ENCODE measurements at regions not wholly inside any gene's neighbourhood (a gene's known extent, or its start where the extent isn't known, plus 50 kb on each side); places are given as distances from the start of the nearest gene placed in this dataset.

- no peak for DNase-seq
- Histone ChIP-seq H3K4me2 (ENCODE audit: low read length) (no peak overlapping the region), H3K14ac (ENCODE audit: low read length) (no peak overlapping the region), H2AFZ (ENCODE audit: insufficient read depth, low read length, poor library complexity) (no peak overlapping the region), H4K12ac (ENCODE audit: low read depth, low read length) (no peak overlapping the region), H3K4me3 (ENCODE audit: low read depth, low read length) (no peak overlapping the region), H2BK12ac (ENCODE audit: low read length) (no peak overlapping the region), H3K23ac (ENCODE audit: low read length) (no peak overlapping the region), H3K27ac (ENCODE audit: low read depth, low read length) (no peak overlapping the region), H3K36me3 (ENCODE audit: control insufficient read depth in 1 of 2, insufficient read depth in 2 of 2, low read length in 2 of 2) (no peaks in the 10 kb centered on the region), H3K18ac (ENCODE audit: low read length) (no peak overlapping the region), H3K79me2 (ENCODE audit: control insufficient read depth, insufficient read depth, low read length, poor library complexity) (no peaks in the 10 kb centered on the region), H2AK5ac (ENCODE audit: low read length) (no peak overlapping the region), H4K8ac (ENCODE audit: low read depth, low read length) (no peak overlapping the region), H3K79me1 (ENCODE audit: low read length) (no peaks in the 10 kb centered on the region), H3K27me3 (ENCODE audit: insufficient read depth, low read length) (no peaks in the 10 kb centered on the region), H3K4me1 (ENCODE audit: control insufficient read depth in 1 of 2, insufficient read depth in 2 of 2, low read length in 2 of 2) (no peaks in the 10 kb centered on the region), H4K91ac (ENCODE audit: low read depth, low read length) (no peak overlapping the region), H3K4ac (ENCODE audit: low read depth, low read length) (no peak overlapping the region), H3K9me3 (ENCODE audit: insufficient read depth, low read depth, low read length) (no peaks in the 10 kb centered on the region), H2BK5ac (ENCODE audit: low read depth, low read length, poor library complexity) (no peak overlapping the region), H2BK120ac (ENCODE audit: insufficient read depth, low read length, poor library complexity) (no peak overlapping the region), H3K9ac (ENCODE audit: low read length) (no peak overlapping the region)
- WGBS (ENCODE audit: extremely low coverage, insufficient coverage, insufficient read length) = no CpG with 5 or more reads among the region's 5 CpGs
These were observed 538.9 kb upstream of the API5 start for GRCh38 chr11:42772886-42773285.

GRCh38 chr11:42773729-42774128 lies 538.1 kb upstream of the API5 start:
- Histone ChIP-seq H3K79me1 (ENCODE audit: low read length) (no peaks in the 10 kb centered on the region), H2AK5ac (ENCODE audit: low read length) (no peak overlapping the region), H3K27ac (ENCODE audit: low read depth, low read length) (no peak overlapping the region), H2BK120ac (ENCODE audit: insufficient read depth, low read length, poor library complexity) (no peak overlapping the region), H3K4ac (ENCODE audit: low read depth, low read length) (no peak overlapping the region), H4K12ac (ENCODE audit: low read depth, low read length) (no peak overlapping the region), H3K18ac (ENCODE audit: low read length) (no peak overlapping the region), H3K27me3 (ENCODE audit: insufficient read depth, low read length) (no peaks in the 10 kb centered on the region), H3K9ac (ENCODE audit: low read length) (no peak overlapping the region), H3K79me2 (ENCODE audit: control insufficient read depth, insufficient read depth, low read length, poor library complexity) (no peaks in the 10 kb centered on the region), H3K14ac (ENCODE audit: low read length) (no peak overlapping the region), H2AFZ (ENCODE audit: insufficient read depth, low read length, poor library complexity) (no peak overlapping the region), H3K4me2 (ENCODE audit: low read length) (no peak overlapping the region), H4K91ac (ENCODE audit: low read depth, low read length) (no peak overlapping the region), H2BK5ac (ENCODE audit: low read depth, low read length, poor library complexity) (no peak overlapping the region), H3K23ac (ENCODE audit: low read length) (no peak overlapping the region), H3K4me1 (ENCODE audit: control insufficient read depth in 1 of 2, insufficient read depth in 2 of 2, low read length in 2 of 2) (no peaks in the 10 kb centered on the region), H4K8ac (ENCODE audit: low read depth, low read length) (no peak overlapping the region), H3K9me3 (ENCODE audit: insufficient read depth, low read depth, low read length) (no peaks in the 10 kb centered on the region), H3K36me3 (ENCODE audit: control insufficient read depth in 1 of 2, insufficient read depth in 2 of 2, low read length in 2 of 2) (no peaks in the 10 kb centered on the region), H2BK12ac (ENCODE audit: low read length) (no peak overlapping the region), H3K4me3 (ENCODE audit: low read depth, low read length) (no peak overlapping the region)
- WGBS (ENCODE audit: extremely low coverage, insufficient coverage, insufficient read length) = no CpG with 5 or more reads among the region's 5 CpGs
- no peak for DNase-seq

GRCh38 chr11:42774567-42774966 lies 537.2 kb upstream of the API5 start:
- H4K12ac ChIP-seq (ENCODE audit: low read depth, low read length) = no peak overlapping the region
- H3K27ac ChIP-seq (ENCODE audit: low read depth, low read length) = no peak overlapping the region
- H2AFZ ChIP-seq (ENCODE audit: insufficient read depth, low read length, poor library complexity) = no peak overlapping the region
- H3K4me2 ChIP-seq (ENCODE audit: low read length) = no peak overlapping the region
- H3K36me3 ChIP-seq (ENCODE audit: control insufficient read depth in 1 of 2, insufficient read depth in 2 of 2, low read length in 2 of 2) = no peaks in the 10 kb centered on the region
- H3K4me1 ChIP-seq (ENCODE audit: control insufficient read depth in 1 of 2, insufficient read depth in 2 of 2, low read length in 2 of 2) = no peaks in the 10 kb centered on the region
- H3K14ac ChIP-seq (ENCODE audit: low read length) = no peak overlapping the region
- WGBS (ENCODE audit: extremely low coverage, insufficient coverage, insufficient read length) = no CpG with 5 or more reads among the region's 1 CpG
- no peak overlapping the region for H3K4ac ChIP-seq (ENCODE audit: low read depth, low read length)
- no peak for DNase-seq
- no peak overlapping the region for H2BK120ac ChIP-seq (ENCODE audit: insufficient read depth, low read length, poor library complexity)
- H3K27me3 ChIP-seq (ENCODE audit: insufficient read depth, low read length) = no peaks in the 10 kb centered on the region
- no peak overlapping the region for H3K4me3 ChIP-seq (ENCODE audit: low read depth, low read length)
- no peak overlapping the region for H3K18ac ChIP-seq (ENCODE audit: low read length)
- no peak overlapping the region for H2BK5ac ChIP-seq (ENCODE audit: low read depth, low read length, poor library complexity)
- H3K9ac ChIP-seq (ENCODE audit: low read length) = no peak overlapping the region
- no peaks in the 10 kb centered on the region for H3K9me3 ChIP-seq (ENCODE audit: insufficient read depth, low read depth, low read length)
- no peak overlapping the region for H3K23ac ChIP-seq (ENCODE audit: low read length)
- H4K91ac ChIP-seq (ENCODE audit: low read depth, low read length) = no peak overlapping the region
- H3K79me2 ChIP-seq (ENCODE audit: control insufficient read depth, insufficient read depth, low read length, poor library complexity) = no peaks in the 10 kb centered on the region
- H3K79me1 ChIP-seq (ENCODE audit: low read length) = no peaks in the 10 kb centered on the region
- no peak overlapping the region for H2AK5ac ChIP-seq (ENCODE audit: low read length)
- H4K8ac ChIP-seq (ENCODE audit: low read depth, low read length) = no peak overlapping the region
- no peak overlapping the region for H2BK12ac ChIP-seq (ENCODE audit: low read length)

GRCh38 chr11:42777776-42778175 lies 534.0 kb upstream of the API5 start:
- Histone ChIP-seq H3K27ac (ENCODE audit: low read depth, low read length) (no peak overlapping the region), H3K79me1 (ENCODE audit: low read length) (no peaks in the 10 kb centered on the region), H3K9me3 (ENCODE audit: insufficient read depth, low read depth, low read length) (no peaks in the 10 kb centered on the region), H3K79me2 (ENCODE audit: control insufficient read depth, insufficient read depth, low read length, poor library complexity) (no peaks in the 10 kb centered on the region), H4K8ac (ENCODE audit: low read depth, low read length) (no peak overlapping the region), H2AK5ac (ENCODE audit: low read length) (no peak overlapping the region), H3K36me3 (ENCODE audit: control insufficient read depth in 1 of 2, insufficient read depth in 2 of 2, low read length in 2 of 2) (no peaks in the 10 kb centered on the region), H4K91ac (ENCODE audit: low read depth, low read length) (no peak overlapping the region), H4K12ac (ENCODE audit: low read depth, low read length) (no peak overlapping the region), H3K14ac (ENCODE audit: low read length) (no peak overlapping the region), H3K4me1 (ENCODE audit: control insufficient read depth in 1 of 2, insufficient read depth in 2 of 2, low read length in 2 of 2) (no peaks in the 10 kb centered on the region), H2BK120ac (ENCODE audit: insufficient read depth, low read length, poor library complexity) (no peak overlapping the region), H3K18ac (ENCODE audit: low read length) (no peak overlapping the region), H3K23ac (ENCODE audit: low read length) (no peak overlapping the region), H2BK12ac (ENCODE audit: low read length) (no peak overlapping the region), H3K4me2 (ENCODE audit: low read length) (no peak overlapping the region), H3K4me3 (ENCODE audit: low read depth, low read length) (no peak overlapping the region), H3K9ac (ENCODE audit: low read length) (no peak overlapping the region), H2BK5ac (ENCODE audit: low read depth, low read length, poor library complexity) (no peak overlapping the region), H3K4ac (ENCODE audit: low read depth, low read length) (no peak overlapping the region), H2AFZ (ENCODE audit: insufficient read depth, low read length, poor library complexity) (no peak overlapping the region), H3K27me3 (ENCODE audit: insufficient read depth, low read length) (no peaks in the 10 kb centered on the region)
- no CpG with 5 or more reads among the region's 4 CpGs for WGBS (ENCODE audit: extremely low coverage, insufficient coverage, insufficient read length)
- DNase-seq = no peak
